ENCODE measurements at regions not wholly inside any gene's neighbourhood (a gene's known extent, or its start where the extent isn't known, plus 50 kb on each side); places are given as distances from the start of the nearest gene placed in this dataset.

DNA sequence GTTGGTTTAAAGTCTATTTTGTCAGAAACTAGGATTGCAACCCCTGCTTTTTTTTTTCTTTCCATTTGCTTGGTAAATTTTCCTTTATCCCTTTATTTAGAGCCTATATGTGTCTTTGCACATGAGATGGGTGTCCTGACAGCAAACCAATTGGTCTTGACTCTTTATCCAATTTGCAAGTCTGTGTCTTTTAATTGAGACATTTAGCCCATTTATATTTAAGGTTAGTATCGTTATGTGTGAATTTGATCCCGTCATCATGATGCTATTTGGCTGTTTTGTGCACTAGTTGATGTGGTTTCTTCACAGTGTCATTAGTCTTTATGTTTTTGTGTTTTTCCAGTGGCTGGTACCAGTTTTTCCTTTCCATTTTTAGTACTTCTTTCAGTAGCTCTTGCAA lies 127.7 kb upstream of the ZNF267 start:
- TF ChIP-seq POLR2AphosphoS5 (IDR thresholded peaks at IDR 0.05; ENCODE audit: low read depth, low read length) (no peak), TAF1 (IDR thresholded peaks at IDR 0.05; ENCODE audit: borderline replicate concordance, insufficient read depth, low read length) (no peak)
- TF ChIP-seq, protein P1, sequence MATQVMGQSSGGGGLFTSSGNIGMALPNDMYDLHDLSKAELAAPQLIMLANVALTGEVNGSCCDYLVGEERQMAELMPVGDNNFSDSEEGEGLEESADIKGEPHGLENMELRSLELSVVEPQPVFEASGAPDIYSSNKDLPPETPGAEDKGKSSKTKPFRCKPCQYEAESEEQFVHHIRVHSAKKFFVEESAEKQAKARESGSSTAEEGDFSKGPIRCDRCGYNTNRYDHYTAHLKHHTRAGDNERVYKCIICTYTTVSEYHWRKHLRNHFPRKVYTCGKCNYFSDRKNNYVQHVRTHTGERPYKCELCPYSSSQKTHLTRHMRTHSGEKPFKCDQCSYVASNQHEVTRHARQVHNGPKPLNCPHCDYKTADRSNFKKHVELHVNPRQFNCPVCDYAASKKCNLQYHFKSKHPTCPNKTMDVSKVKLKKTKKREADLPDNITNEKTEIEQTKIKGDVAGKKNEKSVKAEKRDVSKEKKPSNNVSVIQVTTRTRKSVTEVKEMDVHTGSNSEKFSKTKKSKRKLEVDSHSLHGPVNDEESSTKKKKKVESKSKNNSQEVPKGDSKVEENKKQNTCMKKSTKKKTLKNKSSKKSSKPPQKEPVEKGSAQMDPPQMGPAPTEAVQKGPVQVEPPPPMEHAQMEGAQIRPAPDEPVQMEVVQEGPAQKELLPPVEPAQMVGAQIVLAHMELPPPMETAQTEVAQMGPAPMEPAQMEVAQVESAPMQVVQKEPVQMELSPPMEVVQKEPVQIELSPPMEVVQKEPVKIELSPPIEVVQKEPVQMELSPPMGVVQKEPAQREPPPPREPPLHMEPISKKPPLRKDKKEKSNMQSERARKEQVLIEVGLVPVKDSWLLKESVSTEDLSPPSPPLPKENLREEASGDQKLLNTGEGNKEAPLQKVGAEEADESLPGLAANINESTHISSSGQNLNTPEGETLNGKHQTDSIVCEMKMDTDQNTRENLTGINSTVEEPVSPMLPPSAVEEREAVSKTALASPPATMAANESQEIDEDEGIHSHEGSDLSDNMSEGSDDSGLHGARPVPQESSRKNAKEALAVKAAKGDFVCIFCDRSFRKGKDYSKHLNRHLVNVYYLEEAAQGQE (IDR thresholded peaks at IDR 0.05; ENCODE audit: insufficient read depth in 1 of 2, low read depth in 2 of 2, low read length in 2 of 2) = no peak

Data from PFSK-1 (cell line).